Keratinocyte (primary cell): ENCODE measurements at regions not wholly inside any gene's neighbourhood (a gene's known extent, or its start where the extent isn't known, plus 50 kb on each side); places are given as distances from the start of the nearest gene placed in this dataset.

ENCODE experiments used
- DNase-seq: peaks from one replicate; pipeline ENCODE4 v3.0.0-alpha.2; 2011; ENCODE audit warnings: low read depth, missing footprints, low spot score
- FAIRE-seq: peaks from 2 replicates; lab custom pipeline; 2011; peaks lifted over from hg19 to GRCh38; lab: Jason Lieb, UNC
- H2AFZ ChIP-seq: 2 replicates; pipeline ENCODE4 v1.6.0; 2012; ENCODE audit warnings: low read length, control low read depth, inconsistent platforms; ENCODE audit not compliant: control insufficient read depth
- H3K27ac ChIP-seq: 2 replicates; pipeline ENCODE4 v1.5.1; 2011; ENCODE audit warnings: low read length; ENCODE audit not compliant: control insufficient read depth, insufficient read depth
- H3K27me3 ChIP-seq: 3 replicates; pipeline ENCODE4 v1.6.0; 2011; ENCODE audit warnings: low read length; ENCODE audit not compliant: control insufficient read depth, insufficient read depth; ENCODE audit errors: extremely low read depth
- H3K36me3 ChIP-seq, 2 experiments: 2 replicates in 1 of 2; 3 replicates in 1 of 2; pipeline ENCODE4 v1.5.1; 2011; ENCODE audit warnings: low read length in 2 of 2, mild to moderate bottlenecking in 1 of 2; ENCODE audit not compliant: control insufficient read depth in 2 of 2, insufficient read depth in 2 of 2; ENCODE audit errors: extremely low read depth in 1 of 2
- H3K4me1 ChIP-seq: 3 replicates; pipeline ENCODE4 v1.5.1; 2011; ENCODE audit warnings: low read length; ENCODE audit not compliant: control insufficient read depth, insufficient read depth; ENCODE audit errors: extremely low read depth
- H3K4me2 ChIP-seq: 3 replicates; pipeline ENCODE4 v1.6.0; 2011; ENCODE audit warnings: low read depth, low read length; ENCODE audit not compliant: control insufficient read depth, insufficient read depth; ENCODE audit errors: extremely low read depth
- H3K4me3 ChIP-seq, 3 experiments: fragments of 200-600 bp in 1 of 3; sonication (generic) in 1 of 3; 2 replicates in 2 of 3; 3 replicates in 1 of 3; pipeline ENCODE4 v1.5.1; 2011 to 2016; ENCODE audit warnings: low read length in 3 of 3, mild to moderate bottlenecking in 3 of 3, control low read depth in 2 of 3, inconsistent platforms in 1 of 3, low read depth in 1 of 3, mixed read lengths in 1 of 3, mixed run types in 1 of 3, moderate library complexity in 1 of 3; ENCODE audit not compliant: control insufficient read depth in 2 of 3, insufficient read depth in 2 of 3; ENCODE audit errors: extremely low read depth in 1 of 3
- H3K79me2 ChIP-seq: 2 replicates; pipeline ENCODE4 v1.6.0; 2012; ENCODE audit warnings: low read length; ENCODE audit not compliant: control insufficient read depth, insufficient read depth
- H3K9ac ChIP-seq: 3 replicates; pipeline ENCODE4 v1.6.0; 2011; ENCODE audit warnings: low read length; ENCODE audit not compliant: control insufficient read depth, insufficient read depth; ENCODE audit errors: extremely low read depth
- H3K9me1 ChIP-seq: 3 replicates; pipeline ENCODE4 v1.6.0; 2011; ENCODE audit warnings: low read length; ENCODE audit not compliant: control insufficient read depth, insufficient read depth; ENCODE audit errors: extremely low read depth
- H3K9me3 ChIP-seq: 2 replicates; pipeline ENCODE4 v1.5.1; 2012; ENCODE audit warnings: low read depth, low read length; ENCODE audit not compliant: control insufficient read depth
- H4K20me1 ChIP-seq: 3 replicates; pipeline ENCODE4 v1.6.0; 2011; ENCODE audit warnings: low read length; ENCODE audit not compliant: control insufficient read depth, insufficient read depth; ENCODE audit errors: extremely low read depth
- EZH2 ChIP-seq: IDR thresholded peaks from one replicate; pipeline ENCODE4 v1.6.1; 2012; ENCODE audit warnings: inconsistent platforms, mild to moderate bottlenecking, low read length, moderate library complexity
- dilution Hi-C: fragments of 300-500 bp; cut with MboI; formaldehyde crosslinking; loops from one replicate; pipeline ENCODE4 v1.7.0; 2020; ENCODE audit warnings: low sequenced_read_pairs; ENCODE audit not compliant: extremely low pct_ligation_motif_present
- TF ChIP-seq, protein P1 (sequence below), 3 experiments: IDR thresholded peaks in 1 of 3; conservative IDR thresholded peaks in 1 of 3; optimal IDR thresholded peaks in 1 of 3; 2 replicates in 2 of 3; 3 replicates in 1 of 3; pipeline versions ENCODE3 to v1.5.1; 2011; ENCODE audit warnings: low read length in 3 of 3, mild to moderate bottlenecking in 3 of 3, moderate library complexity in 2 of 3, control low read depth in 1 of 3, inconsistent platforms in 1 of 3; ENCODE audit not compliant: insufficient read depth in 2 of 3; ENCODE audit errors: extremely low read depth in 1 of 3

DNA sequence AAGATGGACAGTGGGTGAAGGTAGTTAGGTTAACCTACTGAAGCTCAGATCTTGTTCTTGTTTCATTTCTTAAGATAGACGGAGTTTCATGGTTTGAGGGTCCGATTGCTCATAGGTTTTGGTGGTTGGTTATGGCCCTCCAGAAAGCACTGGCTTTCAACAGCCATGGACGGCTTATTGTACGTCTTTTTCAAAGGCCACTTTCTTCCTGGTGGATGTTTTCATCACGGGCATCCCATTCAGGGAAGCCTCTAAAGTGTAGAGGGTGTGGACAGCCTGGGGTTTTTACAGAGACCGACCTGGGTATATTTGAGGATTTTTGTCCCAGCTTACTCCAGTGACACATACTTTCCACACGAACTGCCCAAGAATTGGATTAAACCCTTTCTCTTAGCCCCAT lies 132.7 kb upstream of the ONECUT1 start:
- TF ChIP-seq, protein P1, sequence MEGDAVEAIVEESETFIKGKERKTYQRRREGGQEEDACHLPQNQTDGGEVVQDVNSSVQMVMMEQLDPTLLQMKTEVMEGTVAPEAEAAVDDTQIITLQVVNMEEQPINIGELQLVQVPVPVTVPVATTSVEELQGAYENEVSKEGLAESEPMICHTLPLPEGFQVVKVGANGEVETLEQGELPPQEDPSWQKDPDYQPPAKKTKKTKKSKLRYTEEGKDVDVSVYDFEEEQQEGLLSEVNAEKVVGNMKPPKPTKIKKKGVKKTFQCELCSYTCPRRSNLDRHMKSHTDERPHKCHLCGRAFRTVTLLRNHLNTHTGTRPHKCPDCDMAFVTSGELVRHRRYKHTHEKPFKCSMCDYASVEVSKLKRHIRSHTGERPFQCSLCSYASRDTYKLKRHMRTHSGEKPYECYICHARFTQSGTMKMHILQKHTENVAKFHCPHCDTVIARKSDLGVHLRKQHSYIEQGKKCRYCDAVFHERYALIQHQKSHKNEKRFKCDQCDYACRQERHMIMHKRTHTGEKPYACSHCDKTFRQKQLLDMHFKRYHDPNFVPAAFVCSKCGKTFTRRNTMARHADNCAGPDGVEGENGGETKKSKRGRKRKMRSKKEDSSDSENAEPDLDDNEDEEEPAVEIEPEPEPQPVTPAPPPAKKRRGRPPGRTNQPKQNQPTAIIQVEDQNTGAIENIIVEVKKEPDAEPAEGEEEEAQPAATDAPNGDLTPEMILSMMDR (optimal IDR thresholded peaks at IDR 0.05 in 1 of 3, IDR thresholded peaks at IDR 0.05 in 1 of 3, conservative IDR thresholded peaks at IDR 0.05 in 1 of 3; ENCODE audit: extremely low read depth in 1 of 3, insufficient read depth in 2 of 3, low read length in 3 of 3), result no peak
- TF ChIP-seq EZH2, result no peak
- dilution Hi-C loops, result no loop called here
- no peak for FAIRE-seq

DNA sequence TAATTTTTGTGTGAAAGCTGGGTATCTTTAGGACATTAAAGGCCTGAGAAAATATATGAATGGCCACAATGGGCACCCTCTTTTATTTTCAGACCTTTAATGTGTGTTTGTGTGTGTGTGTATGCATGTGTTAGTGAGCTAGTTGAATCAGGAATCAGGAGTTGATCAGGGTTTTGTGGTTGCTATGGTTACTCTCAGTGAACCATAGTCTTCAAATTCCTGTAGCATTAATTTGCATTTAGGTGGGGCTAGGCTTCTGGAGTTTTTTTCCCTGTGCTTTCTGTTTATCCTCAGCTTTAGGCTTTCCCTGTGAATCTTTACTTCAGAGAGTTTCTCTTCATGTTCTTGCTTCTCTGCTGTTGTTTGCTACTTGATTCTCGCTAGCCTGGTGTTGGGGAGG lies 122.0 kb upstream of the ONECUT1 start:
- H3K9ac ChIP-seq, result no peak overlapping the region
- H4K20me1 ChIP-seq, result no peaks in the 10 kb centered on the region
- no peaks in the 10 kb centered on the region for H3K79me2 ChIP-seq
- FAIRE-seq (no peak), DNase-seq (peak; percentile 1)
- no peak overlapping the region for H3K27ac ChIP-seq
- H3K36me3 ChIP-seq, result no peaks in the 10 kb centered on the region
- no peak for TF ChIP-seq EZH2
- TF ChIP-seq, protein P1 (optimal IDR thresholded peaks at IDR 0.05 in 1 of 3, IDR thresholded peaks at IDR 0.05 in 1 of 3, conservative IDR thresholded peaks at IDR 0.05 in 1 of 3; ENCODE audit: extremely low read depth in 1 of 3, insufficient read depth in 2 of 3, low read length in 3 of 3), result no peak
- dilution Hi-C loops, result no loop called here
- peaks cover 2% of the 10 kb centered on the region for H3K4me1 ChIP-seq
- H2AFZ ChIP-seq, result peak overlapping the region; percentile 30
- no peak overlapping the region for H3K4me2 ChIP-seq
- no peak overlapping the region for H3K4me3 ChIP-seq
- H3K9me1 ChIP-seq, result no peaks in the 10 kb centered on the region
- no peaks in the 10 kb centered on the region for H3K9me3 ChIP-seq
- no peaks in the 10 kb centered on the region for H3K27me3 ChIP-seq

More for the DNA sequence above, 132.7 kb upstream of the ONECUT1 start:
- no peak overlapping the region for H3K4me2 ChIP-seq
- no peak overlapping the region for H2AFZ ChIP-seq
- no peak overlapping the region for H3K27ac ChIP-seq
- H3K4me1 ChIP-seq, result no peaks in the 10 kb centered on the region
- no peaks in the 10 kb centered on the region for H3K36me3 ChIP-seq
- H4K20me1 ChIP-seq, result no peaks in the 10 kb centered on the region
- H3K79me2 ChIP-seq, result no peaks in the 10 kb centered on the region
- no peak for DNase-seq
- no peak overlapping the region for H3K9ac ChIP-seq
- peaks cover 3% of the 10 kb centered on the region for H3K27me3 ChIP-seq
- no peak overlapping the region for H3K4me3 ChIP-seq
- H3K9me3 ChIP-seq, result no peaks in the 10 kb centered on the region
- H3K9me1 ChIP-seq, result no peaks in the 10 kb centered on the region
